Nephron progenitor cell (in vitro differentiated cells): ENCODE measurements at regions not wholly inside any gene's neighbourhood (a gene's known extent, or its start where the extent isn't known, plus 50 kb on each side); places are given as distances from the start of the nearest gene placed in this dataset.
A peak's percentile ranks its signal among the peaks of the same experiment; 100 is the strongest.
"Not testable (repeated sequence)": the region's sequence is repeated elsewhere in the genome, so short reads cannot be mapped to it uniquely, and the experiment has no call there.

ENCODE experiments used
- DNase-seq: peaks from one replicate; pipeline ENCODE4 v3.0.0; 2021
- H3K27ac Mint-ChIP-seq: 2 replicates; pipeline ENCODE4 v1.8.0; 2021; ENCODE audit warnings: mild to moderate bottlenecking, moderate library complexity, mixed read lengths
- H3K27me3 Mint-ChIP-seq: 2 replicates; pipeline ENCODE4 v1.8.0; 2021; ENCODE audit warnings: mild to moderate bottlenecking, low read depth, mixed read lengths; ENCODE audit not compliant: poor library complexity
- H3K36me3 Mint-ChIP-seq: 2 replicates; pipeline ENCODE4 v1.8.0; 2021; ENCODE audit warnings: low read depth, mixed read lengths
- H3K4me1 Mint-ChIP-seq: 2 replicates; pipeline ENCODE4 v1.8.0; 2021; ENCODE audit warnings: mixed read lengths
- H3K4me3 Mint-ChIP-seq: 2 replicates; pipeline ENCODE4 v1.8.0; 2021; ENCODE audit warnings: mild to moderate bottlenecking, moderate library complexity, mixed read lengths
- H3K9me3 Mint-ChIP-seq: 2 replicates; pipeline ENCODE4 v1.8.0; 2021; ENCODE audit warnings: mild to moderate bottlenecking, moderate library complexity, mixed read lengths
- CTCF ChIP-seq: fragments of 200-600 bp; sonication (generic); IDR thresholded peaks from 2 replicates; pipeline ENCODE4 v1.5.0; 2021; ENCODE audit warnings: antibody characterized with exemption

GRCh38 chr6:154931711-154932424, 63.2 kb upstream of the TIAM2 start:
- Mint-ChIP-seq H3K27ac (peak overlapping the region; percentile 9), H3K4me3 (no peak overlapping the region), H3K36me3 (no peaks in the 10 kb centered on the region), H3K4me1 (peaks cover 30% of the 10 kb centered on the region), H3K27me3 (peaks cover 3% of the 10 kb centered on the region), H3K9me3 (no peaks in the 10 kb centered on the region)
- TF ChIP-seq CTCF: no peak
- no peak for DNase-seq

GRCh38 chr6:154932515-154933027, 62.5 kb upstream of the TIAM2 start:
- H3K27me3 Mint-ChIP-seq: no peaks in the 10 kb centered on the region
- TF ChIP-seq CTCF: no peak
- H3K9me3 Mint-ChIP-seq: no peaks in the 10 kb centered on the region
- no peaks in the 10 kb centered on the region for H3K36me3 Mint-ChIP-seq
- H3K4me3 Mint-ChIP-seq: no peak overlapping the region
- DNase-seq: no peak
- peaks cover 35% of the 10 kb centered on the region for H3K4me1 Mint-ChIP-seq
- H3K27ac Mint-ChIP-seq: peak overlapping the region; percentile 14

GRCh38 chr6:154933181-154933827, 61.8 kb upstream of the TIAM2 start:
- no peak for DNase-seq
- H3K27me3 Mint-ChIP-seq: no peaks in the 10 kb centered on the region
- TF ChIP-seq CTCF: no peak
- no peaks in the 10 kb centered on the region for H3K9me3 Mint-ChIP-seq
- no peak overlapping the region for H3K27ac Mint-ChIP-seq
- no peaks in the 10 kb centered on the region for H3K36me3 Mint-ChIP-seq
- H3K4me1 Mint-ChIP-seq: peaks cover 41% of the 10 kb centered on the region
- H3K4me3 Mint-ChIP-seq: no peak overlapping the region

- Mint-ChIP-seq H3K4me1 (peaks cover 17% of the 10 kb centered on the region), H3K4me3 (no peak overlapping the region), H3K27ac (peak overlapping the region; percentile 58), H3K36me3 (no peaks in the 10 kb centered on the region), H3K9me3 (no peaks in the 10 kb centered on the region), H3K27me3 (peaks cover 4% of the 10 kb centered on the region)
- no peak for TF ChIP-seq CTCF
- DNase-seq: peak; percentile 41
Measured at GRCh38 chr6:154937306-154938220, 57.6 kb upstream of the TIAM2 start.

- DNase-seq: no peak
- TF ChIP-seq CTCF: no peak
- Mint-ChIP-seq H3K4me3 (no peak overlapping the region), H3K27me3 (peaks cover 4% of the 10 kb centered on the region), H3K9me3 (no peaks in the 10 kb centered on the region), H3K27ac (peak overlapping the region; percentile 58), H3K4me1 (peaks cover 12% of the 10 kb centered on the region), H3K36me3 (no peaks in the 10 kb centered on the region)
Measured at GRCh38 chr6:154938221-154938580, 56.9 kb upstream of the TIAM2 start.

- H3K4me3 Mint-ChIP-seq, DNase-seq, H3K36me3 Mint-ChIP-seq, H3K9me3 Mint-ChIP-seq, H3K27ac Mint-ChIP-seq, H3K27me3 Mint-ChIP-seq: not testable (repeated sequence)
- H3K4me1 Mint-ChIP-seq: peaks cover 12% of the 10 kb centered on the region
Measured at GRCh38 chr6:154938727-154939285, 56.3 kb upstream of the TIAM2 start.
